ENCODE measurements at regions not wholly inside any gene's neighbourhood (a gene's known extent, or its start where the extent isn't known, plus 50 kb on each side); places are given as distances from the start of the nearest gene placed in this dataset.

DNA sequence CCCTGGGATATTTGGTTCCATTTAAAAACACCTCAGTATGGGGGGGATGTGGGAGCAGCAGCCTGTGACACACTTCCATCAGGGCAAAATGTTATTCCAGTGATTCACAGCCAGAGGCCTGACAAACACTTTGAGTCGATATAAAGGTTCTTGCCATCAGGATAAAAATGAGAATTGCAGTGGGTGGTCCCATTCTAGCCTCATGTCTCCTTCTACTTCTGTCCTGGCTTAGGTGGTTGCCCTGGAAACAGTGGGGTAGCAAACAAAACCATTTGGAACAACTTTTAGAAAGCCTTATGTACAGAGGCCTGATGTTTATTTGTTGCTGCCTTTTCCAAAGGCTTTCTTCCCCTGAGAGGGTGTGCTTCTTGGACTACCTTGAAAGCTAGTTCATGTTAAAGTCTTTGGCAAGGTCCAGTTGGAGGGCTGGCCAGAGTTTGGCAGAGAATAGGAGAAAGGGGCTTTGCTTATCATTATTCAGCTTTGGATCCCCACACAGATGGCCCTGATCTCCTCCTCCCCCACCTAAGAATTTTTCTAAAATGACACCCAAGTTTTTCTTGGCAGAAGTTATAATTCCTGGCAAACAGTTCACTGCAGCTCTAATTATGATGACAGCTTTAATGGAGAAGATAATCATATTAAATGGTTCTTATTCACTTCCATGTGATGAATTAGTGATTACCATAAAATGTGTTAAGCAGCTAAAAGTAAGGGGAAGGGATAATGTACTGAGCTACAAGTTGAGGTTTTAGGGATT is 84.2 kb upstream of the ZNF280D start:
- peak overlapping the region; percentile 13 for H3K27ac Mint-ChIP-seq
- H3K27me3 Mint-ChIP-seq, result no peaks in the 10 kb centered on the region
- H3K9me3 Mint-ChIP-seq, result no peaks in the 10 kb centered on the region
- H3K4me3 Mint-ChIP-seq, result no peak overlapping the region
- H3K36me3 Mint-ChIP-seq (ENCODE audit: low read depth), result no peaks in the 10 kb centered on the region
- H3K4me1 Mint-ChIP-seq, result peaks cover 4% of the 10 kb centered on the region
- no peak for ATAC-seq (replicated peaks)

GRCh38 chr15:56816781-56817180 is 83.5 kb upstream of the ZNF280D start:
- Mint-ChIP-seq H3K9me3 (no peaks in the 10 kb centered on the region), H3K36me3 (ENCODE audit: low read depth) (no peaks in the 10 kb centered on the region), H3K4me3 (no peak overlapping the region), H3K27ac (no peak overlapping the region), H3K27me3 (no peaks in the 10 kb centered on the region), H3K4me1 (peaks cover 4% of the 10 kb centered on the region)
- ATAC-seq (replicated peaks), result no peak

DNA sequence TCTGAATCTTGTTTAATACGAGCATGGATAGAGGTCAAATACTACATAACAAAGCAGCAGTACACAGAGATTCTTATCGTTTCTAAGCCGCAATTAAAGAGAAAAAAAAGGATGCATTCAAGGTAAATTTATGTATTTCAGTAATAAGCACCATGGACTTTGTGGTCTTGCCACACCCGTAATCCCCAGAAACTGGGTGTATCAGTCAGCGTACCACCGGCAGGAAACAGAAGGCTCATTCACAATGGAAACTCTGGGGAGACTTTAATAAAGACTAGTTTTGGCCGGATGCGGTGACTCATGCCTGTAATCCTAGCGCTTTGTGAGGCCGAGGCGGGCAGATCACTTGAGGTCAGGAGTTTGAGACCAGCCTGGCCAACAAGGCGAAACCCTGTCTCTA is 81.9 kb upstream of the ZNF280D start:
- Mint-ChIP-seq H3K4me3 (no peak overlapping the region), H3K4me1 (peaks cover 4% of the 10 kb centered on the region), H3K9me3 (no peaks in the 10 kb centered on the region), H3K27ac (peak overlapping the region; percentile 73), H3K36me3 (ENCODE audit: low read depth) (no peaks in the 10 kb centered on the region), H3K27me3 (no peaks in the 10 kb centered on the region)
- ATAC-seq (replicated peaks), result peak; percentile 76

DNA sequence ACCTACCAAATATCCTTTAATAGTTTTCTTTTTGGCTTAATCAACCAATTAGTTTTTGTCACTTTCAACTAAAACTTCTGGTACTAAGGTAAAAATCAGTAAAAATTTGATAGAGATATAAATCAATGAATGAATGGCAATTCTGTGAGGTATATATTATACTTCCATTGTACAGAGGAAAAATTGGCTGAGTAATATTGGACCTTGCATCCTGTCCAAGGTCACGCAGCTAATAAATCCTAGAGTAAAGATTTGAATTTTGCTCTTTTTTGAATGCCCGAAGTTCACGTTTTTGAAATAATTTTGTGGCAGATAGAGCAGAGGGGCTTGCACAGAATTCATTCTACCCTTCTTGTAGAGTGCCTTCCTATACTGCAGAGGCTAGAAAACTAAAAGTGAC is 81.1 kb upstream of the ZNF280D start:
- Mint-ChIP-seq H3K4me3 (no peak overlapping the region), H3K27me3 (no peaks in the 10 kb centered on the region), H3K36me3 (ENCODE audit: low read depth) (no peaks in the 10 kb centered on the region), H3K9me3 (no peaks in the 10 kb centered on the region), H3K27ac (no peak overlapping the region), H3K4me1 (peaks cover 4% of the 10 kb centered on the region)
- no peak for ATAC-seq (replicated peaks)

- H3K27me3 Mint-ChIP-seq, result no peaks in the 10 kb centered on the region
- no peaks in the 10 kb centered on the region for H3K9me3 Mint-ChIP-seq
- H3K36me3 Mint-ChIP-seq (ENCODE audit: low read depth), result no peaks in the 10 kb centered on the region
- no peak overlapping the region for H3K27ac Mint-ChIP-seq
- H3K4me1 Mint-ChIP-seq, result peaks cover 4% of the 10 kb centered on the region
- no peak overlapping the region for H3K4me3 Mint-ChIP-seq
- no peak for ATAC-seq (replicated peaks)
Measured at GRCh38 chr15:56813995-56814394, 80.7 kb upstream of the ZNF280D start.

DNA sequence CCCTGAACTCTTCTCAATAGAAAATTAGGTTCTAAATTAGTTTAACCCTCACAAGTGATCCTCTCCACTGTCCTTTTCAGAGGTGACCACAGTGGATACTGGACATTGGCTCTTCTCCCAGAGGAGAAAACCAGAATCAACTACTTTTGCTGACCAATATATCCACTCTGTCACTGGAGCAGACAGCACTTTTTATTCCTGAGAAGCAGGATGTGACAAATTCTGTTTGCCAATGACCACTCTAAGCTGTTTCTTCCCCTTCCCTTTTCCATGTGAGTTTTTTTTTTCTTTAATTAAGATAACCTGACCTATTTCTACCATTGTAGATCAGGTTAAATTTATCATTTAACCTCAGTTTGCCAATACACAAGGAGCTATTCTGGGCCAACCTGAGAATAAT is 79.7 kb upstream of the ZNF280D start:
- ATAC-seq (replicated peaks), result no peak
- Mint-ChIP-seq H3K36me3 (ENCODE audit: low read depth) (no peaks in the 10 kb centered on the region), H3K4me1 (peaks cover 4% of the 10 kb centered on the region), H3K27ac (peak overlapping the region; percentile 29), H3K4me3 (no peak overlapping the region), H3K9me3 (peaks cover under 1% of the 10 kb centered on the region), H3K27me3 (no peaks in the 10 kb centered on the region)

DNA sequence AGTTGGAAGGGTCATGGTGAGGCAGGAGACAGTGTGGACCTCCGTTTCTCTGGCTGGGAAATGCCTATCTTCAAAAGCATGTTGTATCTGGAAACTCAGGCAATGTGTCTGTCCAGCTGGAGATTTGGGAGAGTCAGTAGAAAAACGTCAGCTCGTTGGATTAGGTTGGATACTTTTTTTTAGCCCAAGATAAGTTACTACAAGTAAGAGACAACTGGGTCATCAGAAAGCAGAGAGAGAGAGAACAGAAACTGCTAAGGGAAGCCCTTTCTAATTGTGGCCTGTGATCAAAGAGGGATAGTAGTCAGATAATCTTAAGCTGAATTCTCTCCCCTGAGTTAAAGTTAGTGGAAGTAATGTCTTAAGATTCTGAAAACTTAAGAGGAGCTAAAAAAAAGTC is 78.9 kb upstream of the ZNF280D start:
- Mint-ChIP-seq H3K36me3 (ENCODE audit: low read depth) (no peaks in the 10 kb centered on the region), H3K9me3 (peaks cover 4% of the 10 kb centered on the region), H3K4me1 (peaks cover 4% of the 10 kb centered on the region), H3K4me3 (no peak overlapping the region), H3K27me3 (no peaks in the 10 kb centered on the region), H3K27ac (no peak overlapping the region)
- ATAC-seq (replicated peaks), result no peak

- Mint-ChIP-seq H3K9me3 (peaks cover 4% of the 10 kb centered on the region), H3K4me3 (no peak overlapping the region), H3K36me3 (ENCODE audit: low read depth) (no peaks in the 10 kb centered on the region), H3K27ac (no peak overlapping the region), H3K4me1 (peaks cover 4% of the 10 kb centered on the region), H3K27me3 (no peaks in the 10 kb centered on the region)
- ATAC-seq (replicated peaks), result no peak
Measured at GRCh38 chr15:56811586-56811985, 78.3 kb upstream of the ZNF280D start.

GRCh38 chr15:56808160-56808559 is 74.9 kb upstream of the ZNF280D start:
- Mint-ChIP-seq H3K36me3 (ENCODE audit: low read depth) (no peaks in the 10 kb centered on the region), H3K4me1 (no peaks in the 10 kb centered on the region), H3K9me3 (peaks cover 4% of the 10 kb centered on the region), H3K4me3 (no peak overlapping the region), H3K27me3 (no peaks in the 10 kb centered on the region), H3K27ac (no peak overlapping the region)
- ATAC-seq (replicated peaks), result no peak

- Mint-ChIP-seq H3K4me3 (peak overlapping the region; percentile 53), H3K9me3 (peaks cover 4% of the 10 kb centered on the region), H3K4me1 (no peaks in the 10 kb centered on the region), H3K27ac (peak overlapping the region; percentile 68), H3K36me3 (ENCODE audit: low read depth) (no peaks in the 10 kb centered on the region), H3K27me3 (peaks cover 9% of the 10 kb centered on the region)
- peak; percentile 62 for ATAC-seq (replicated peaks)
Measured at GRCh38 chr15:56806148-56806536, 72.8 kb upstream of the ZNF280D start.

- Mint-ChIP-seq H3K4me1 (no peaks in the 10 kb centered on the region), H3K9me3 (peaks cover 4% of the 10 kb centered on the region), H3K4me3 (peak overlapping the region; percentile 53), H3K27ac (peak overlapping the region; percentile 68), H3K27me3 (peaks cover 11% of the 10 kb centered on the region), H3K36me3 (ENCODE audit: low read depth) (no peaks in the 10 kb centered on the region)
- ATAC-seq (replicated peaks), result peak; percentile 100
Measured at GRCh38 chr15:56805466-56806147, 72.3 kb upstream of the ZNF280D start.

DNA sequence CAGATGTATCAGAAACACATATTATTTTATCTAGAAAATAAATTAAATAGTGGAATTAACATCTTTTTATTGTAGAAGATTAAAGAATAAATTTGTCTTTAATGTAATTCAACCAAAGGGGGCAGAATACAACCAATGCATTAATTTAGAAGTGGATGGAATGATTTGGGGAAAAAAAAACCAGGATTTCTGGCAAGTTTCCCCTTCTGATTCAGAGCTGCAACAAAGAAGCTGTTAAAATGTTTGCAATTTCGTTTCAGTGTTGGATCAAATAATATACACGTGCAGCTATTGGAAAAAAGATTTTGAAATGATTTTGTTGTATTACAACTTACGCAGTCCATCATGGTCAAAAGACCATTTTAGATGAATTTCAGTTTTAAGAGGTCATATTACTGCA is 71.6 kb upstream of the ZNF280D start:
- Mint-ChIP-seq H3K27me3 (peaks cover 11% of the 10 kb centered on the region), H3K36me3 (ENCODE audit: low read depth) (no peaks in the 10 kb centered on the region), H3K4me3 (no peak overlapping the region), H3K4me1 (no peaks in the 10 kb centered on the region), H3K27ac (no peak overlapping the region), H3K9me3 (peaks cover 4% of the 10 kb centered on the region)
- no peak for ATAC-seq (replicated peaks)

- peak overlapping the region; percentile 64 for H3K27ac Mint-ChIP-seq
- H3K27me3 Mint-ChIP-seq, result peaks cover 11% of the 10 kb centered on the region
- H3K4me1 Mint-ChIP-seq, result no peaks in the 10 kb centered on the region
- H3K9me3 Mint-ChIP-seq, result peaks cover 4% of the 10 kb centered on the region
- H3K36me3 Mint-ChIP-seq (ENCODE audit: low read depth), result no peaks in the 10 kb centered on the region
- H3K4me3 Mint-ChIP-seq, result no peak overlapping the region
- ATAC-seq (replicated peaks), result no peak
Measured at GRCh38 chr15:56804279-56804678, 71.0 kb upstream of the ZNF280D start.

DNA sequence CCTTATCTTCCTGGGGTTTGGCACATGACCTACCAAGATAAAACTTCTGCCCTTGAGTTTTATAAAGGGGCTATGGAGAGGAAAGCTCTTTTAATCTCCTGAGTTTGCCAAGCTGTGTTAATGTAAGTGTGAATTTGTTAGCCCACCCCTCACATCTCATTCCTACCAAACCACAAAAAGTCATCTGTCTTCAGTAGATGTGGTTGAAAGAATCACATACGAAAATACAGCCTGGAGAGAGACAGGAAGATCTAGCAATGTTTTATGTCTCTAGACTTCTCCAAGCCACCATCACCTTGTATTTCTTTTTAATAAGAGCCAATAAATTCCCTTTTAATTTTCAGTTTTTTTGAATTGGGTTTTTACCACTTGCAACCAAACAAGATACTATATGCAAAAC is 68.9 kb upstream of the ZNF280D start:
- no peaks in the 10 kb centered on the region for H3K9me3 Mint-ChIP-seq
- H3K4me1 Mint-ChIP-seq, result peaks cover 3% of the 10 kb centered on the region
- no peak overlapping the region for H3K4me3 Mint-ChIP-seq
- H3K27me3 Mint-ChIP-seq, result peaks cover 11% of the 10 kb centered on the region
- no peak for ATAC-seq (replicated peaks)
- H3K27ac Mint-ChIP-seq, result no peak overlapping the region
- no peaks in the 10 kb centered on the region for H3K36me3 Mint-ChIP-seq (ENCODE audit: low read depth)

DNA sequence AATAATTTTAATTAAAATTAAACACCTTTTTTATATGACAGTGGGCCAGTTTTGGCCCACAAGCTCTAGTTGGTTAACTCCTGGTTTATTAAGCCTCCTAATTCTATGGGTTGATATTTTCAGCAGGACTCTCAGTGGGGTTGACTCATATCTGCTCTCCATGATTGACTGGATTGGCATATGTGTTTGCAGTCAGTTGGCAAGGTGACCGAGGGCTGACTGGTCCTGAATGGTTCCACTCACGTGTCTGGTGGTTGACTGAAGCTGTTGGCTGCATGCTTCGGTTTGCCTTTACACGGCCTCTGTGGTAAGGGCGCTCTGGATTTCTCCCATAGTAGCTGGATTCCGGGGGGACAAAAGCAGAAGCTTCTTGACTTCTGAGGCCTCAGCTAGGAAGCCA is 65.3 kb upstream of the ZNF280D start:
- Mint-ChIP-seq H3K27ac (peak overlapping the region; percentile 86), H3K9me3 (no peaks in the 10 kb centered on the region)

More for the DNA sequence above, 65.3 kb upstream of the ZNF280D start:
- Mint-ChIP-seq H3K4me1 (peaks cover 3% of the 10 kb centered on the region), H3K27me3 (peaks cover 11% of the 10 kb centered on the region), H3K36me3 (ENCODE audit: low read depth) (no peaks in the 10 kb centered on the region), H3K4me3 (peak overlapping the region; percentile 23)
- peak; percentile 96 for ATAC-seq (replicated peaks)

All from activated T-helper 17 cell treated with anti-CD3 and anti-CD28 coated beads, Interleukin-2, amount 50 U/mL, for 72 hours (primary cell).